Breast epithelium (tissue), 3 donors: ENCODE measurements at regions not wholly inside any gene's neighbourhood (a gene's known extent, or its start where the extent isn't known, plus 50 kb on each side); places are given as distances from the start of the nearest gene placed in this dataset.

Source experiments
- POLR2A ChIP-seq: fragments of 450-650 bp; IDR thresholded peaks from one replicate; pipeline ENCODE4 v1.6.1; 2016; ENCODE audit warnings: antibody characterized with exemption, mild to moderate bottlenecking, moderate library complexity
- TF ChIP-seq, protein P1 (sequence below), 3 donors: fragments of 450-650 bp; IDR thresholded peaks; one replicate each; pipeline ENCODE4 v1.5.1; 2016 to 2017; ENCODE audit warnings: antibody characterized with exemption in 3 of 3, mild to moderate bottlenecking in 3 of 3, moderate library complexity in 3 of 3

DNA sequence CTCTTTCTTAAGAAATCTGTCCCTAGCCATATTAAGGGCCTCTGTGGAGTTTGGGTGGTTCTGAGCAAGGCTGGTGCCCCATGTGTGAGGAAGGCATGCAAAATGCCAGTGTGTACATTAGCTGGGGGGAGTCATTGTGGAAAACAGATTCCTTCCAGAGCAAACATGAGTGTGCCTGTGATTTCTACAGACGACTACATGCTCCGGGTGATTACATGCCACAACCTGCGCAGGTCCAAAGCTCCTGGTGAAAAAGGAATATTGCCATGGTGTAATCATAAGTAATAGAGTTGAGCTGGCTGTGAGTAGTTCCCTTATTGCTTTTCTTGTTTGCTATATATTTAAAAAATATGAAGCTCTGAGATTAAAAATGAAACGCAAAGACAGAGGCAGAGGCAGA, 102.1 kb downstream of the ACER2 start:
- TF ChIP-seq, protein P1, sequence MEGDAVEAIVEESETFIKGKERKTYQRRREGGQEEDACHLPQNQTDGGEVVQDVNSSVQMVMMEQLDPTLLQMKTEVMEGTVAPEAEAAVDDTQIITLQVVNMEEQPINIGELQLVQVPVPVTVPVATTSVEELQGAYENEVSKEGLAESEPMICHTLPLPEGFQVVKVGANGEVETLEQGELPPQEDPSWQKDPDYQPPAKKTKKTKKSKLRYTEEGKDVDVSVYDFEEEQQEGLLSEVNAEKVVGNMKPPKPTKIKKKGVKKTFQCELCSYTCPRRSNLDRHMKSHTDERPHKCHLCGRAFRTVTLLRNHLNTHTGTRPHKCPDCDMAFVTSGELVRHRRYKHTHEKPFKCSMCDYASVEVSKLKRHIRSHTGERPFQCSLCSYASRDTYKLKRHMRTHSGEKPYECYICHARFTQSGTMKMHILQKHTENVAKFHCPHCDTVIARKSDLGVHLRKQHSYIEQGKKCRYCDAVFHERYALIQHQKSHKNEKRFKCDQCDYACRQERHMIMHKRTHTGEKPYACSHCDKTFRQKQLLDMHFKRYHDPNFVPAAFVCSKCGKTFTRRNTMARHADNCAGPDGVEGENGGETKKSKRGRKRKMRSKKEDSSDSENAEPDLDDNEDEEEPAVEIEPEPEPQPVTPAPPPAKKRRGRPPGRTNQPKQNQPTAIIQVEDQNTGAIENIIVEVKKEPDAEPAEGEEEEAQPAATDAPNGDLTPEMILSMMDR (IDR thresholded peaks at IDR 0.05), result no peak
- no peak for TF ChIP-seq POLR2A
